Endodermal cell (in vitro differentiated cells): ENCODE measurements at regions not wholly inside any gene's neighbourhood (a gene's known extent, or its start where the extent isn't known, plus 50 kb on each side); places are given as distances from the start of the nearest gene placed in this dataset.

Experiments
- DNase-seq: peaks from one replicate; pipeline ENCODE4 v3.0.0-alpha.2; 2017
- H3K27ac ChIP-seq: 2 replicates; pipeline ENCODE4 v1.5.1; 2013; ENCODE audit warnings: mild to moderate bottlenecking, low read depth, low read length, moderate library complexity
- H3K27me3 ChIP-seq: 2 replicates; pipeline ENCODE4 v1.6.1; 2013; ENCODE audit warnings: mild to moderate bottlenecking, low read length, moderate library complexity; ENCODE audit not compliant: insufficient read depth, control insufficient read depth, poor library complexity, severe bottlenecking
- H3K36me3 ChIP-seq: 2 replicates; pipeline ENCODE4 v1.7.0; 2013; ENCODE audit warnings: mild to moderate bottlenecking, low read length, moderate library complexity; ENCODE audit not compliant: control insufficient read depth, insufficient read depth
- H3K4me1 ChIP-seq: one replicate; pipeline ENCODE4 v1.7.0; 2013; ENCODE audit warnings: low read length; ENCODE audit not compliant: control insufficient read depth, insufficient read depth
- H3K4me3 ChIP-seq: 2 replicates; pipeline ENCODE4 v1.5.1; 2013; ENCODE audit warnings: mild to moderate bottlenecking, low read length, moderate library complexity
- H3K9ac ChIP-seq: 2 replicates; pipeline ENCODE4 v1.6.1; 2013; ENCODE audit warnings: mild to moderate bottlenecking, low read length, moderate library complexity; ENCODE audit not compliant: poor library complexity, severe bottlenecking; ENCODE audit errors: extremely low read depth
- H3K9me3 ChIP-seq: 2 replicates; pipeline ENCODE4 v1.6.1; 2013; ENCODE audit warnings: mild to moderate bottlenecking, low read length, moderate library complexity; ENCODE audit not compliant: control insufficient read depth
- H3K27ac Mint-ChIP-seq: 2 replicates; pipeline ENCODE4 v1.8.0; 2020; ENCODE audit warnings: mixed read lengths
- H3K27me3 Mint-ChIP-seq: 2 replicates; pipeline ENCODE4 v1.8.0; 2021; ENCODE audit warnings: mild to moderate bottlenecking, mixed read lengths; ENCODE audit not compliant: insufficient read depth
- H3K36me3 Mint-ChIP-seq: 2 replicates; pipeline ENCODE4 v1.8.0; 2020; ENCODE audit warnings: low read depth, mixed read lengths
- H3K4me1 Mint-ChIP-seq: 2 replicates; pipeline ENCODE4 v1.8.0; 2020; ENCODE audit warnings: mixed read lengths
- H3K4me3 Mint-ChIP-seq: 2 replicates; pipeline ENCODE4 v1.8.0; 2020; ENCODE audit warnings: mild to moderate bottlenecking, moderate library complexity, mixed read lengths
- H3K9me3 Mint-ChIP-seq: 2 replicates; pipeline ENCODE4 v1.8.0; 2020; ENCODE audit warnings: mild to moderate bottlenecking, mixed read lengths
- WGBS, 2 experiments: methylation state at CpG; one replicate each; pipeline versions ENCODE4 v1.1.5 to v1.1.7; 2013; ENCODE audit warnings: missing lambda C conversion rate in 2 of 2, mixed read lengths in 1 of 2; ENCODE audit not compliant: insufficient coverage in 1 of 2, insufficient read length in 1 of 2; 5-methylcytosine and 5-hydroxymethylcytosine counted together
- TF ChIP-seq, protein P1 (sequence below): fragments of 200-600 bp; sonication (generic); conservative IDR thresholded peaks from 2 replicates; pipeline ENCODE4 v1.5.0; 2021; ENCODE audit warnings: antibody characterized with exemption, mild to moderate bottlenecking

DNA sequence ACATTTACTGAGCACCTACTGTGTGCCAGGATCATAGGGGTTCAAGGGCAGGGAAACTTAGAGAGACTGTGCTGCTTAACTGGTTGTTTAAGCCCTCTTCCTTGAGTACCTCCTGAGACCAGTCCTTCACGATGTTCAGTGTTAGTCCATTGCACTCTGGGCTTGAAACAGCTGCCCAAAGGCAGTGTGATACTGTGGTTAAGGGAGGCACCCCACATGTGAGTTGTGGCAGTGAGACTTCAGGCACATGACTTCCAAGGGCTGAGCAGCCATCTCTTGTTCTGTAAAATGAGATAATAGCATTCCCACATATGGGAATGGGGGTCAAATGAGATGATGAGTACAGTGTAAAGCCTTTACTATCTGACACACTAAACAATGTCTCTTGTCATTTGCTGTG, 75.1 kb downstream of the LINGO1 start:
- H3K4me1 ChIP-seq: peaks cover 7% of the 10 kb centered on the region
- peaks cover 26% of the 10 kb centered on the region for H3K27me3 Mint-ChIP-seq
- no peaks in the 10 kb centered on the region for H3K9me3 Mint-ChIP-seq
- H3K27ac ChIP-seq: no peak overlapping the region
- H3K9me3 ChIP-seq: no peaks in the 10 kb centered on the region
- peaks cover 24% of the 10 kb centered on the region for H3K27me3 ChIP-seq
- no peaks in the 10 kb centered on the region for H3K36me3 ChIP-seq
- TF ChIP-seq, protein P1, sequence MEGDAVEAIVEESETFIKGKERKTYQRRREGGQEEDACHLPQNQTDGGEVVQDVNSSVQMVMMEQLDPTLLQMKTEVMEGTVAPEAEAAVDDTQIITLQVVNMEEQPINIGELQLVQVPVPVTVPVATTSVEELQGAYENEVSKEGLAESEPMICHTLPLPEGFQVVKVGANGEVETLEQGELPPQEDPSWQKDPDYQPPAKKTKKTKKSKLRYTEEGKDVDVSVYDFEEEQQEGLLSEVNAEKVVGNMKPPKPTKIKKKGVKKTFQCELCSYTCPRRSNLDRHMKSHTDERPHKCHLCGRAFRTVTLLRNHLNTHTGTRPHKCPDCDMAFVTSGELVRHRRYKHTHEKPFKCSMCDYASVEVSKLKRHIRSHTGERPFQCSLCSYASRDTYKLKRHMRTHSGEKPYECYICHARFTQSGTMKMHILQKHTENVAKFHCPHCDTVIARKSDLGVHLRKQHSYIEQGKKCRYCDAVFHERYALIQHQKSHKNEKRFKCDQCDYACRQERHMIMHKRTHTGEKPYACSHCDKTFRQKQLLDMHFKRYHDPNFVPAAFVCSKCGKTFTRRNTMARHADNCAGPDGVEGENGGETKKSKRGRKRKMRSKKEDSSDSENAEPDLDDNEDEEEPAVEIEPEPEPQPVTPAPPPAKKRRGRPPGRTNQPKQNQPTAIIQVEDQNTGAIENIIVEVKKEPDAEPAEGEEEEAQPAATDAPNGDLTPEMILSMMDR: no peak
- no peak overlapping the region for H3K4me3 ChIP-seq
- H3K27ac Mint-ChIP-seq: no peak overlapping the region
- no peak for DNase-seq
- peaks cover 25% of the 10 kb centered on the region for H3K4me1 Mint-ChIP-seq
- H3K9ac ChIP-seq: no peak overlapping the region
- H3K36me3 Mint-ChIP-seq: no peaks in the 10 kb centered on the region
- H3K4me3 Mint-ChIP-seq: no peak overlapping the region
- 86 to 92% methylated on average over 1 of the region's 1 CpG for WGBS, 2 experiments

DNA sequence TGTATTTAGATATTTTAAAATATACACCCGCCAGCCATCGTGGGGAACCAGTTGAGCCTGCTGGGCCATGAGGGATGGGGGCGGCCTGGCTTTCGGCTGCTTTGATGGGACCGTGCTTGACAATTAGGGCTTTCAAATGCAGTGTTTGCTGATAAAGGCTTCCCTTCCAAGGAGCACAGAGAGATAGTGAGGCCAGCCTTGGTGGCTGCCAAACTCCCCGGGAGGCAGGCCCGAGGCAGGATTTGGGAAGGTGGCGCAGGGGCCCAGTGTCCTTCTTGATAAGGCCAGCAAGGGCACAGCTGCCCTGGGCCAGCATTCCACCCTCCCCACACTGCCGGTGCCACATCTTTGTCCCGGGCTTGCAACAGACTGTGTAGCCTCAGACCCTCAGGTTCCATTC, 75.6 kb downstream of the LINGO1 start:
- H3K27me3 ChIP-seq: peaks cover 24% of the 10 kb centered on the region
- Mint-ChIP-seq H3K36me3 (no peaks in the 10 kb centered on the region), H3K4me1 (peaks cover 25% of the 10 kb centered on the region), H3K27ac (no peak overlapping the region), H3K4me3 (no peak overlapping the region), H3K27me3 (peaks cover 26% of the 10 kb centered on the region), H3K9me3 (no peaks in the 10 kb centered on the region)
- H3K36me3 ChIP-seq: no peaks in the 10 kb centered on the region
- no peak overlapping the region for H3K9ac ChIP-seq
- H3K9me3 ChIP-seq: no peaks in the 10 kb centered on the region
- no peak overlapping the region for H3K4me3 ChIP-seq
- TF ChIP-seq, protein P1: no peak
- DNase-seq: peak; percentile 66
- no peak overlapping the region for H3K27ac ChIP-seq
- peaks cover 7% of the 10 kb centered on the region for H3K4me1 ChIP-seq
- WGBS, 2 experiments: 31 to 34% methylated on average over 7 to 10 of the region's 10 CpGs

DNA sequence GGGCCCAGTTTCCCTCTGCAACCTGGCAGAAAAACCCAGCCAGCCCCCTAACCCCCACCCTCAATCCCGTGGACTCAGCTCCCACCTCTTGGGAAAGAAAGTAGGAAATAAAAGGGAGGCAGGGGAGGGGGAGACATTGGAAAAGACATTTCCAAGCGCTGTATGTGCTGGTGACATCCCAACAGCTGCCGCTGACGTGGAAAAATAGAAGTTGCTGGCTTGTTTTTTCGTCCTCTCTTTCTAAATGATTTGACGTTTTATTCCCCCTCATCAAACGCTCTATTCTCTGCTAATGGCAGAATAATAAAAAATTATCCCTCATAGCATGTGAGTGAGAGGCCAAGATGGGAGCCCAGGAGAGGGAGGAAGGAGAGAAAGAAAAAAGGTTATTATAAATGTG, 76.1 kb downstream of the LINGO1 start:
- no peaks in the 10 kb centered on the region for H3K9me3 ChIP-seq
- no peak for DNase-seq
- no peak overlapping the region for H3K4me3 ChIP-seq
- no peaks in the 10 kb centered on the region for H3K9me3 Mint-ChIP-seq
- peaks cover 7% of the 10 kb centered on the region for H3K4me1 ChIP-seq
- peaks cover 26% of the 10 kb centered on the region for H3K27me3 Mint-ChIP-seq
- no peak overlapping the region for H3K27ac Mint-ChIP-seq
- H3K27me3 ChIP-seq: peaks cover 23% of the 10 kb centered on the region
- H3K36me3 Mint-ChIP-seq: no peaks in the 10 kb centered on the region
- H3K9ac ChIP-seq: no peak overlapping the region
- peaks cover 25% of the 10 kb centered on the region for H3K4me1 Mint-ChIP-seq
- no peak overlapping the region for H3K27ac ChIP-seq
- 85 to 89% methylated on average over 5 to 6 of the region's 7 CpGs for WGBS, 2 experiments
- TF ChIP-seq, protein P1: no peak
- H3K4me3 Mint-ChIP-seq: no peak overlapping the region
- no peaks in the 10 kb centered on the region for H3K36me3 ChIP-seq
